Right renal pelvis (tissue), 4 donors: ENCODE measurements at regions not wholly inside any gene's neighbourhood (a gene's known extent, or its start where the extent isn't known, plus 50 kb on each side); places are given as distances from the start of the nearest gene placed in this dataset.
A peak's percentile ranks its signal among the peaks of the same experiment; 100 is the strongest.
"Not testable (repeated sequence)": the region's sequence is repeated elsewhere in the genome, so short reads cannot be mapped to it uniquely, and the experiment has no call there.

Source experiments
- DNase-seq, 4 donors: peaks; one replicate each; pipeline ENCODE4 v3.0.0-alpha.2; 2013; ENCODE audit warnings: low read depth in 4 of 4, low spot score in 3 of 4, missing footprints in 1 of 4

DNA sequence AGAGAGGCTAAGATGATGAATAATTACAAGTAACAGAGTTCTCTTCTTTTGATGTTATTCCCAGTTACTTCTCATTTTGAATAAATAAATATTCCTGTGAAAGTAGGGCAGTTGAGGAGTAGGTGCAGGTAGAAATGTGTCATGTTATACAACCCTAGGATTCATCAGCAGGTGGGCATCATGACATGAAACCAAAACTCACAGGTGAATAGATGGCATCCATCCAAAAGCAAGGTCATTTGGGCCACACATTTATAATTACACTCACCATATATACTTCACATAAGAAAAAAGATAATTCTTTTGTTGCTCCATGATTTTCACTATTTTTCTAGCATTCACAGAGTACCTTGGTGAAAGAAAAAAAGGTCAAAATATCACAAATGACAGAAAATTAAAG, 273.6 kb downstream of the ZBBX start:
- DNase-seq, result no peak

DNA sequence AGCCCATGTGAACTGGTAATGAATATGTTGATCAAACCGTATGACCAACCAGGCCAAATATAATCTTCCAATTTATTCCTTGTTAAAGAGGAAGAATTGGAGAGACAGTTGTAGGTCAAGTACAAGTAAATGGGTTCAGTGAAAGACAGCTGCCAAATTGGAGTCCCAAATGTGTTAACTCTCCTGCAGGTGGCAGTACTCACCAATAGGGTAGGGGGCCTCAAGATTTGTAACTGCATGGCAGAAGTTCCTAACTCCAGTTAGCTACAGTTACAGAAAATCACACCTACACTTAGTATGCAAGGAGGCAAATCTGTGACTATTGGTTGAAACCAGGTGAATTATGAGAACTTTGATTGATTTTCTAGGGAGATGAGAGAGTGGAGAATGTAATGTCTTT, 278.0 kb downstream of the ZBBX start:
- no peak for DNase-seq

DNA sequence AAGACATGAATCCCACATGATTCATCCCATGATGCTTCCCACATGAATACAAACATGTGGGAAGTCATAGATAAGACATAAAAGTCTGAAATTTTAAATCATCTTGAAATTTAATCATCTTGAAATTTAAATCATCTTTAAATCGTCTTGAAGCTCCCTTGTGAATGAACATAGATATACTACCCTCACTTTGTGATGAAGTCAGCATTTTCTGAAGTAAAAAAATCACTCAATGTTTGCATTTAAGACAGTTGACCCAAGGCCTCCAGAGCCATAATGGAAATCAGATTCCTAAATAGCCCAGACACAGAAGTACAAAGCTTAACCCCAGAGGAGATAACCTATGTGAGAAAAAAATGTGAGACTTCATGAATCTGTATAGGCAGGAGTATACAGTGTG, 279.4 kb downstream of the ZBBX start:
- no peak for DNase-seq

- DNase-seq, result no peak
Observed at GRCh38 chr3:167100200-167100599, 279.9 kb downstream of the ZBBX start.

- DNase-seq, result no peak
Observed at GRCh38 chr3:167095976-167096375, 284.1 kb downstream of the ZBBX start.

GRCh38 chr3:167094632-167095031, 285.5 kb downstream of the ZBBX start:
- DNase-seq, result no peak

DNA sequence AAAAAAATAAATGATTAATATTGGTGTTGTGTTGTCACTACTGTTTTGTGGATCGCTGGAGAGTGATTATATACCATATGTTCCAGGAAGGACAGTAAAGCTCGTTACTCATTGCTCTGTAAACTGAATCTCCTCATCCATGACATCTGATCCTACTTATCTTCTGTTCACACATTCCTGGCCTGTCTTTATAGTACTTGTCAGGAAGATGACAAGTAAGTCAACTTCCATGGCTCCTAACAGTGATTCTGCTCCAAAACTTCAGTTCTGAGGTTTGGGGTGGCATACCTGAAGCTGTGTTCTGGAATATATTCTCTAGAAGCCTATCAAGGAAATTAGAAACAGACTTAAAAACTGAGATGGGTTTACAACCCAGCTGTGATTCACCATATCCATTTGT, 288.9 kb downstream of the ZBBX start:
- no peak for DNase-seq

- DNase-seq, result peak in 1 of 4 donors; percentile 1
Observed at GRCh38 chr3:167084545-167084944, 295.6 kb downstream of the ZBBX start.

GRCh38 chr3:167078070-167078622, 302.0 kb downstream of the ZBBX start:
- no peak for DNase-seq

DNA sequence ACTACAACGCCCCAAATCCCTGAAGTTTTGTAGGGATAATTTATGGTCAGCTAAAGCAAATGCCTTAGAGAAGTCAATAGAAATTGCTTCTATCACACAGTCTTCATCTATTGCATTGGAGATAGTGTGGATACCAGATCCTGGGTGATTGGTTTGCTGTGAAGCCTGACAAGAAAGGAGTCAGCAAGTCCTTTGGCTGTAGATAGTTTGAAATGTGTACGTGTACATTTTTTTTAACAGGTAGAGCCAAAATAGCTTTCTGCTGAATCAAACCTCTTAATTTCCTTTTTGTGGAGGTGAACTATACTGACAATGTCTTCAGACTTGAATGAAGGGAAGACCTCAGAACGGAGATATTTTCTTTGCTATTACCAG, 312.3 kb downstream of the ZBBX start:
- DNase-seq, result no peak

DNA sequence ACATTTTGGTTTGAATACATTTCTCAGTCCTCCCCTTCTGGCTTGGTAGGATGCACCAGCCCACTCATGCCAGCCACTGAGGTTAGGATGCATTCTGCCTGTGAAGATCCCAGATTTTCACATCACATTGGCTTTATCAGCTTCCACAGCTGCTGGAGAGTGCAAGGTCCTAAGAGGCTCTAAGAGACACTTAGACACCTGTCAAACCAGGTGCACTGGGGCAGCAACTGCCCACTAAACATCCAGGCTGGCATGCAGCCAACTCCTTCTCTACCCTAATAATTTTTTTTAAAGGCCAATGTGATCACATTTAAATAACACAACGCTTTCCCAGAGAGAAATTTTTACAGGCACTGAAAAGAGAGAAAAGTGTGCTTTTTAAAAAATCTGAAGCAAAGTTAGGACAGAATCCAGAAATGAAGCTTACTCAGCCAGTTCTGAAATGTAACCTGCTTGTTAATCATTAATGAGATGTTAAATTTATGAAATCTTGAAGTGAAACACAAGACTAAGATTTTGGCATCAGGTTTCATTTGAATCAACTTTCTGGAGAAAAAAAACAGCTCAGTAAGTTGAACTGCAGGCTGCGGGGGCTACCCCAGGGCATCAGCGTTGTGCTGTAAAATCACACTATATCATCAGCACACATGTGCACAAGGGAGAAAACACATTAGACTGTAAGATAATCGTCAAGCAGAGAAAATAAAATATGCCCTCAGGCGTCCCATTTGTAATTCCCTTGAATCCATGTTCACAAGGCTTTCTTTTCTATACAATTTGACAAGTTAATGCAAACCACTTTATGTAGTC, 312.9 kb downstream of the ZBBX start:
- DNase-seq, result peak in 2 of 4 donors; percentile 12 to 22

DNA sequence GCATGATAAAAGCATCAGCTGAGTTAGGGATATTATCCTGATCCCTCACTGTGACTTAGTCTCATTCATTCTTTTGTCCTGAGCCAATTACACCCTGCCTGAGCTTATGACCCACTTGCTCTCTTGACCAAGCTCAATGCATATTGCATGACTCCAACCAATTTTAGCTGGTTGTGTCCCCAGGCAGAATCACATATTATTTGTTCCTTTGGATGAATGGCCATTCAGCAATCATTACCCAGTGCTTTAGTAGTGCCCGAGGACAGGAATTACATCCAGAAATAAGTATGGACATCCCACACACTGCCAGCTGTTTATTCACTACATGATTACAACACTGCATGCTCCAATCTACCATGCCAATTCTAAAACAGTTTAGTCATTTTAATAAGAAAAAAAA, 322.5 kb downstream of the ZBBX start:
- peak in 1 of 4 donors; percentile 4 for DNase-seq

- no peak for DNase-seq
Observed at GRCh38 chr3:167054926-167055325, 325.2 kb downstream of the ZBBX start.

DNA sequence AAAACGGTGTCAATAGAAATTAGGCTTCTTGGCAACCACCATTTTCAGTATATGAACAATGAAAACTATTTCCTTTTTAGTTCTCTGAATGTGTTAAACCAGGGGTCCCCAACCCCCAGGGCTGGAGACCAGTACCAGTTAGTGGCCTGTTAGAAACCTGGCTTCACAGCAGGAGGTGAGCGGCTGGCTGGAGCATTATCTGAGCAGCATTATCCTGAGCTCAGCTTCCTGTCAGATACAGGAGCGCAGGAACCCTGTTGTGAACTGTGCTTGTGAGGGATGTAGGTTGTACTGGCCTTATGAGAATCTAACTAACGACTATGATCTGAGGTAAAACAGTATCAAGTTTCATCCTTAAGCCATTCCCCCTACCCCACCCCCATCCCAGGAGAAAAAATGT, 328.7 kb downstream of the ZBBX start:
- DNase-seq, result no peak

DNA sequence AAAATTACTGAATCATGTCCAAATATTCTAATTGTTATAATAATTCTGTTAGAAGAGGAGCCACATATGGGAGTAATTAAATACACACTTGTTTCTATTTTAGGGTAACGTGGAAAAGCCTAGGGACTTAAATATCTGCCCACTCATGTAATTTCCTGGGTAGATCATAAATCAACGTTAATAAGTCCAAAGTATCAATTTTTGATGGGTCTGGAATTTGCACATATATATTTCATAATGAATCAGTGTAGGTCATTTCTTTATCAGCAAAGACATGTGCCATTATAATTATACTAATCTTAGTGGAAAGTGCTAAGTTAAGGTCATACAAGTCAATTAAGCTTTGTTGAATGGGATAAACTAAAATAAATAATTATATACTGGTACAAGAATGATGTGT, 346.2 kb downstream of the ZBBX start:
- no peak for DNase-seq

DNA sequence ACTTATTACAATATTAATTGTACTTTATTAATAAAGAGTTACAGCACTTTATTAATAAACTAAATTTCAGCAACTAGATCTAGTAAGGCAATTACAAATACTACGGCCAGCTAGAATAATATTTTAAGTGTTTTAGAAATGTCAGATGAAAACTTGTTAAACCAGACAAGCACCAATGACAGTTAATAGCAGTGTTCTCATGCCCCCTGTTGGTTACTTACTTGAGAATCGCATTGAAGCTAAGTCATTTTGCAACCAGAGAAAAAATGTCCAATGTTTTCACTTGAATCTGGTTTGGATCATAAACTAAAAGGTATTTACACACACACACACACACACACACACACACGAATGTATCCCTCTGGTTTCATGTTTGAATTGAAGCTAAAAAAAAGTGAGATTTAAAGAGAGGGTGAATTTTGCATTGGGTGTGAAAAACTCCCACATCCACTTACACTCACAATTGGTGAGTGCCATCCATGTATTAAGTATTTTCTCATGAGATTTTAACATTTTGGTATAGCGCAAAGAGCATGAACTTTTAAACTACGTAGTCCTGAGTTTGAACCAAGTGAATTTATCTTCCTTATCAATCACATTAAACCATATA, 347.7 kb downstream of the ZBBX start:
- peak; percentile 13 to 52 (median 44) for DNase-seq

GRCh38 chr3:167031364-167032049, 348.6 kb downstream of the ZBBX start:
- no peak for DNase-seq

- no peak for DNase-seq
Observed at GRCh38 chr3:167030082-167030725, 349.9 kb downstream of the ZBBX start.

DNA sequence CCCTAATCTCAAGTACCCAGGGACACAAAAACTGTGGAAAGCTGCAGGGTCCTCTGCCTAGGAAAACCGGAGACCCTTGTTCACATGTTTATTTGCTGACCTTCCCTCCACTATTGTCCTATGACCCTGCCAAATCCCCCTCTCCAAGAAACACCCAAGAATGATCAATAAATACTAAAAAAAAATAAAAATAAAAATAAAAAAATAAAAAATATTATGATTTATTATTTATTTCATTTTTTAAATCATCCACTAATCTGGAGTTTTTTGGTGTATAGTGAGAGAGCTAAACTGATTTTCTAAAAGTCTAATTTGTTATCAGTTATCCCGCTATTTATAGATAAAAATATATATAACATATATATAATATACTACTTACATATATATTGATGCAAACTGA, 360.6 kb downstream of the ZBBX start:
- DNase-seq, result not testable (repeated sequence)

DNA sequence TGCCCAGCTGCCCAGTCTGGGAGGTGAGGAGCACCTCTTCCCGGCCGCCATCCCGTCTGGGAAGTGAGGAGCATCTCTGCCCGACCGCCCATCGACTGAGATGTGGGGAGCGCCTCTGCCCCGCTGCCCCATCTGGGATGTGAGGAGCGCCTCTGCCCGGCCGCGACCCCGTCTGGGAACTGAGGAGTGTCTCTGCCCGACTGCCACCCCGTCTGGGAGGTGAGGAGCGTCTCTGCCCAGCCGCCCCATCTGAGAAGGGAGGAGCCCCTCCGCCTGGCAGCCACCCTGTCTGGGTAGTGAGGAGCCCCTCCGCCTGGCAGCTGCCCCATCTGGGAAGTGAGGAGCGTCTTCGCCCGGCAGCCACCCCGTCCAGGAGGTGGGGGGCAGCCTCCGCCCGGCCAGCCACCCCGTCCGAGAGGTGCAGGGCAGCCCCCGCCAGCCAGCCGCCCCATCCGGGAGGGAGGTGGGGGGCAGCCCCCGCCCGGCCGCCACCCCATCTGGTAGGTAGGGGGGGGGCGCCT, 361.4 kb downstream of the ZBBX start:
- not testable (repeated sequence) for DNase-seq

- no peak for DNase-seq
Observed at GRCh38 chr3:167012691-167013090, 367.4 kb downstream of the ZBBX start.
